Activated naive CD8-positive, alpha-beta T cell treated with anti-CD3 and anti-CD28 coated beads, Interleukin-2, amount 50 U/mL, for 24 hours (primary cell): ENCODE measurements at regions not wholly inside any gene's neighbourhood (a gene's known extent, or its start where the extent isn't known, plus 50 kb on each side); places are given as distances from the start of the nearest gene placed in this dataset.
"Not testable (repeated sequence)": the region's sequence is repeated elsewhere in the genome, so short reads cannot be mapped to it uniquely, and the experiment has no call there.

Experiments
- ATAC-seq: fragments of 150-1000 bp; cut with Tn5 transposase; one replicate; pipeline ENCODE4 v1.10.0; 2021
- DNase-seq: peaks from one replicate; pipeline ENCODE4 v3.0.0; 2021
- H3K27ac Mint-ChIP-seq: one replicate; pipeline ENCODE4 v1.8.0; 2021; ENCODE audit warnings: mild to moderate bottlenecking, mixed read lengths
- H3K27me3 Mint-ChIP-seq: one replicate; pipeline ENCODE4 v1.8.0; 2021; ENCODE audit warnings: mixed read lengths
- H3K36me3 Mint-ChIP-seq: one replicate; pipeline ENCODE4 v1.8.0; 2021; ENCODE audit warnings: low read depth, mixed read lengths
- H3K4me1 Mint-ChIP-seq: one replicate; pipeline ENCODE4 v1.8.0; 2021; ENCODE audit warnings: mixed read lengths
- H3K4me3 Mint-ChIP-seq: one replicate; pipeline ENCODE4 v1.8.0; 2021; ENCODE audit warnings: mild to moderate bottlenecking, moderate library complexity, mixed read lengths
- H3K9me3 Mint-ChIP-seq: one replicate; pipeline ENCODE4 v1.8.0; 2021; ENCODE audit warnings: mixed read lengths

- Mint-ChIP-seq H3K27ac (no peak overlapping the region), H3K9me3 (no peaks in the 10 kb centered on the region), H3K4me1 (no peaks in the 10 kb centered on the region), H3K36me3 (no peaks in the 10 kb centered on the region), H3K4me3 (no peak overlapping the region), H3K27me3 (peaks cover 8% of the 10 kb centered on the region)
- no peak for ATAC-seq
- no peak for DNase-seq
Observed at GRCh38 chr5:36495611-36496010, 110.8 kb upstream of the SLC1A3 start.

GRCh38 chr5:36496471-36496870 is 109.9 kb upstream of the SLC1A3 start:
- Mint-ChIP-seq H3K36me3 (no peaks in the 10 kb centered on the region), H3K4me1 (no peaks in the 10 kb centered on the region), H3K4me3 (no peak overlapping the region), H3K9me3 (no peaks in the 10 kb centered on the region), H3K27ac (no peak overlapping the region), H3K27me3 (peaks cover 8% of the 10 kb centered on the region)
- DNase-seq (no peak), ATAC-seq (no peak)

- Mint-ChIP-seq H3K27me3 (peaks cover 3% of the 10 kb centered on the region), H3K36me3 (no peaks in the 10 kb centered on the region), H3K4me1 (no peaks in the 10 kb centered on the region), H3K9me3 (no peaks in the 10 kb centered on the region), H3K4me3 (no peak overlapping the region), H3K27ac (no peak overlapping the region)
- ATAC-seq (no peak), DNase-seq (no peak)
Observed at GRCh38 chr5:36502608-36503007, 103.8 kb upstream of the SLC1A3 start.

GRCh38 chr5:36505021-36505420 is 101.4 kb upstream of the SLC1A3 start:
- H3K36me3 Mint-ChIP-seq: no peaks in the 10 kb centered on the region
- no peak overlapping the region for H3K4me3 Mint-ChIP-seq
- H3K27me3 Mint-ChIP-seq: peaks cover 9% of the 10 kb centered on the region

GRCh38 chr5:36507332-36507952 is 99.0 kb upstream of the SLC1A3 start:
- no peaks in the 10 kb centered on the region for H3K9me3 Mint-ChIP-seq
- peak; percentile 81 for DNase-seq
- no peak overlapping the region for H3K4me3 Mint-ChIP-seq
- no peaks in the 10 kb centered on the region for H3K4me1 Mint-ChIP-seq
- peaks cover 12% of the 10 kb centered on the region for H3K27me3 Mint-ChIP-seq
- no peaks in the 10 kb centered on the region for H3K36me3 Mint-ChIP-seq
- no peak for ATAC-seq
- no peak overlapping the region for H3K27ac Mint-ChIP-seq

More at GRCh38 chr5:36505021-36505420, 101.4 kb upstream of the SLC1A3 start:
- no peak overlapping the region for H3K27ac Mint-ChIP-seq
- no peaks in the 10 kb centered on the region for H3K4me1 Mint-ChIP-seq
- DNase-seq: no peak
- no peaks in the 10 kb centered on the region for H3K9me3 Mint-ChIP-seq
- no peak for ATAC-seq

GRCh38 chr5:36508331-36508730 is 98.1 kb upstream of the SLC1A3 start:
- ATAC-seq, H3K27ac Mint-ChIP-seq, H3K4me3 Mint-ChIP-seq: not testable (repeated sequence)

GRCh38 chr5:36513647-36514046 is 92.8 kb upstream of the SLC1A3 start:
- not testable (repeated sequence) for H3K9me3 Mint-ChIP-seq, ATAC-seq, H3K4me3 Mint-ChIP-seq, H3K36me3 Mint-ChIP-seq, H3K27me3 Mint-ChIP-seq, H3K27ac Mint-ChIP-seq, H3K4me1 Mint-ChIP-seq, DNase-seq

More at GRCh38 chr5:36508331-36508730, 98.1 kb upstream of the SLC1A3 start:
- H3K27me3 Mint-ChIP-seq: peaks cover 12% of the 10 kb centered on the region
- not testable (repeated sequence) for H3K9me3 Mint-ChIP-seq, H3K4me1 Mint-ChIP-seq, H3K36me3 Mint-ChIP-seq, DNase-seq

GRCh38 chr5:36519881-36520280 is 86.5 kb upstream of the SLC1A3 start:
- no peak overlapping the region for H3K4me3 Mint-ChIP-seq
- no peak for DNase-seq
- ATAC-seq: no peak
- no peaks in the 10 kb centered on the region for H3K4me1 Mint-ChIP-seq
- no peaks in the 10 kb centered on the region for H3K27me3 Mint-ChIP-seq
- no peaks in the 10 kb centered on the region for H3K36me3 Mint-ChIP-seq
- H3K9me3 Mint-ChIP-seq: peaks cover 4% of the 10 kb centered on the region
- H3K27ac Mint-ChIP-seq: no peak overlapping the region

GRCh38 chr5:36521219-36521618 is 85.2 kb upstream of the SLC1A3 start:
- no peak for DNase-seq
- no peak for ATAC-seq
- Mint-ChIP-seq H3K27me3 (no peaks in the 10 kb centered on the region), H3K4me1 (no peaks in the 10 kb centered on the region), H3K36me3 (no peaks in the 10 kb centered on the region), H3K27ac (no peak overlapping the region), H3K9me3 (peaks cover 4% of the 10 kb centered on the region), H3K4me3 (no peak overlapping the region)

GRCh38 chr5:36521838-36522745 is 84.3 kb upstream of the SLC1A3 start:
- Mint-ChIP-seq H3K4me1 (no peaks in the 10 kb centered on the region), H3K27me3 (no peaks in the 10 kb centered on the region), H3K9me3 (peaks cover 4% of the 10 kb centered on the region), H3K27ac (no peak overlapping the region), H3K4me3 (no peak overlapping the region), H3K36me3 (no peaks in the 10 kb centered on the region)
- no peak for ATAC-seq
- DNase-seq: no peak

- H3K4me3 Mint-ChIP-seq: no peak overlapping the region
- DNase-seq: no peak
- no peaks in the 10 kb centered on the region for H3K27me3 Mint-ChIP-seq
- H3K36me3 Mint-ChIP-seq: no peaks in the 10 kb centered on the region
- H3K4me1 Mint-ChIP-seq: no peaks in the 10 kb centered on the region
- no peak overlapping the region for H3K27ac Mint-ChIP-seq
- H3K9me3 Mint-ChIP-seq: peaks cover 4% of the 10 kb centered on the region
- ATAC-seq: no peak
Observed at GRCh38 chr5:36522746-36523065, 83.7 kb upstream of the SLC1A3 start.

- no peak for ATAC-seq
- H3K4me1 Mint-ChIP-seq: no peaks in the 10 kb centered on the region
- DNase-seq: no peak
- H3K27me3 Mint-ChIP-seq: no peaks in the 10 kb centered on the region
- H3K9me3 Mint-ChIP-seq: peaks cover under 1% of the 10 kb centered on the region
- H3K27ac Mint-ChIP-seq: no peak overlapping the region
- no peak overlapping the region for H3K4me3 Mint-ChIP-seq
- H3K36me3 Mint-ChIP-seq: no peaks in the 10 kb centered on the region
Observed at GRCh38 chr5:36523450-36523849, 83.0 kb upstream of the SLC1A3 start.

- Mint-ChIP-seq H3K4me3 (no peak overlapping the region), H3K27me3 (peaks cover 2% of the 10 kb centered on the region), H3K27ac (no peak overlapping the region), H3K36me3 (no peaks in the 10 kb centered on the region), H3K9me3 (no peaks in the 10 kb centered on the region), H3K4me1 (no peaks in the 10 kb centered on the region)
- ATAC-seq (no peak), DNase-seq (no peak)
Observed at GRCh38 chr5:36523926-36524325, 82.5 kb upstream of the SLC1A3 start.

GRCh38 chr5:36526537-36526936 is 79.9 kb upstream of the SLC1A3 start:
- H3K4me1 Mint-ChIP-seq: no peaks in the 10 kb centered on the region
- H3K4me3 Mint-ChIP-seq: no peak overlapping the region
- H3K36me3 Mint-ChIP-seq: no peaks in the 10 kb centered on the region
- DNase-seq: no peak
- ATAC-seq: no peak
- no peaks in the 10 kb centered on the region for H3K9me3 Mint-ChIP-seq
- H3K27ac Mint-ChIP-seq: no peak overlapping the region
- H3K27me3 Mint-ChIP-seq: peaks cover 5% of the 10 kb centered on the region

GRCh38 chr5:36528588-36528987 is 77.8 kb upstream of the SLC1A3 start:
- Mint-ChIP-seq H3K4me1 (no peaks in the 10 kb centered on the region), H3K36me3 (no peaks in the 10 kb centered on the region), H3K27me3 (peaks cover 9% of the 10 kb centered on the region), H3K9me3 (no peaks in the 10 kb centered on the region), H3K27ac (no peak overlapping the region), H3K4me3 (no peak overlapping the region)
- DNase-seq: no peak
- ATAC-seq: no peak
